Heart left ventricle (tissue), 16 donors: ENCODE measurements at regions not wholly inside any gene's neighbourhood (a gene's known extent, or its start where the extent isn't known, plus 50 kb on each side); places are given as distances from the start of the nearest gene placed in this dataset.

ENCODE experiments used
- ATAC-seq, 4 donors: fragments of 200-7000 bp; cut with Tn5 transposase; one replicate each; pipeline ENCODE4 v1.9.1; 2020 to 2022; ENCODE audit warnings: moderate library complexity in 4 of 4, mild to moderate bottlenecking in 3 of 4, moderate number of reproducible peaks in 1 of 4
- DNase-seq, 5 donors: peaks; one replicate each; pipeline ENCODE4 v3.0.0-alpha.2; 2020
- H3K27ac ChIP-seq, 12 donors: fragments of 200-600 bp; sonication (generic) in 4 of 12; one replicate each; pipeline versions ENCODE4 v1.5.0 to v1.8.0; 2016 to 2022; ENCODE audit warnings: mild to moderate bottlenecking in 2 of 12
- H3K27me3 ChIP-seq, 9 donors: fragments of 200-600 bp; sonication (generic) in 2 of 9; one replicate each; pipeline versions ENCODE4 v1.5.1 to v1.8.0; 2016 to 2022; ENCODE audit warnings: mild to moderate bottlenecking in 3 of 9
- H3K36me3 ChIP-seq, 9 donors: fragments of 200-600 bp; sonication (generic) in 2 of 9; one replicate each; pipeline versions ENCODE4 v1.5.0 to v1.8.0; 2018 to 2022; ENCODE audit warnings: mild to moderate bottlenecking in 2 of 9
- H3K4me1 ChIP-seq, 12 donors: fragments of 200-600 bp; sonication (generic) in 4 of 12; one replicate each; pipeline versions ENCODE4 v1.5.0 to v1.8.0; 2016 to 2022; ENCODE audit warnings: mild to moderate bottlenecking in 3 of 12
- H3K4me3 ChIP-seq, 12 donors: fragments of 200-600 bp; sonication (generic) in 4 of 12; one replicate each; pipeline versions ENCODE4 v1.5.0 to v1.8.0; 2017 to 2022; ENCODE audit warnings: mild to moderate bottlenecking in 9 of 12, moderate library complexity in 4 of 12
- H3K9me3 ChIP-seq, 12 donors: fragments of 200-600 bp; sonication (generic) in 4 of 12; one replicate each; pipeline versions ENCODE4 v1.5.0 to v1.8.0; 2016 to 2022; ENCODE audit warnings: mild to moderate bottlenecking in 1 of 12
- CTCF ChIP-seq, 12 donors: fragments of 200-600 bp; sonication (generic) in 4 of 12; IDR thresholded peaks; one replicate each; pipeline versions ENCODE4 v1.5.0 to v1.8.0; 2018 to 2022; ENCODE audit warnings: antibody characterized with exemption in 12 of 12, mild to moderate bottlenecking in 5 of 12
- POLR2A ChIP-seq, 2 donors: fragments of 450-650 bp; IDR thresholded peaks; one replicate each; pipeline ENCODE4 v1.6.1; 2017; ENCODE audit warnings: antibody characterized with exemption in 2 of 2, mild to moderate bottlenecking in 2 of 2, moderate library complexity in 2 of 2
- WGBS, 4 donors: extraction: QIAGEN DNeasy Blood & Tissue Kit in 2 of 4; methylation state at CpG; one replicate each; pipeline versions ENCODE4 v1.1.5 to v1.1.7; 2013 to 2018; 5-methylcytosine and 5-hydroxymethylcytosine counted together
- intact Hi-C, 10 donors: fragments of 100-400 bp; cut with DNase I; formaldehyde crosslinking; loops; one replicate each; pipeline versions ENCODE4 v1.11.1 to v1.14.2; 2022
- donor health status: ischemic (EF 13 %, LVEDD 7.1; RV severe dilation, severe dysfunction).
- donor health status: healthy with polysubstance abuse.
- donor health status: DM: no; HTN: yes; CAD: no.
- donor health status: DM: no; HTN: no; CAD: no.
- donor health status: ischemic (EF 25% LVEDD 6.9; RV normal size, moderate dysfunction).
- donor health status: ischemic (EF 25% LVEDD 5.7; RV mildly dilated, moderate dysfunction).
- donor health status: healthy.
- donor health status: DM: yes; HTN: yes; CAD: no.
- donor health status: ischemic (EF 35%, LVEDD 5.7; RV mildly dilated, moderate dysfunction).
- donor health status: nonischemic (EF 11% LVEDD 7.7; RV severe dilation, severe dysfunction).
- donor health status: DM: yes; HTN: yes; CAD: no.
- donor health status: PGD.
- donor health status: ischemic (EF 29% LVEDD 5.4; RV normal size, mild dysfunction).
- donor health status: nonischemic (EF 23%, LVEDD 6.1; RV moderate dilation, normal function).

- H3K4me1 ChIP-seq: no peaks in the 10 kb centered on the region
- H3K9me3 ChIP-seq: no peaks in the 10 kb centered on the region
- DNase-seq (no peak), ATAC-seq (no peak)
- H3K27ac ChIP-seq: no peak overlapping the region
- 52 to 61% (median 59%) methylated on average over 6 of the region's 6 CpGs for WGBS, 4 donors
- no peak overlapping the region for H3K4me3 ChIP-seq
- H3K27me3 ChIP-seq: peaks cover 0 to 5% (median 0%) of the 10 kb centered on the region in 9 donors
- no peak for TF ChIP-seq POLR2A (IDR thresholded peaks at IDR 0.05)
- TF ChIP-seq CTCF (IDR thresholded peaks at IDR 0.05): no peak
- H3K36me3 ChIP-seq: no peaks in the 10 kb centered on the region
- intact Hi-C loops: no loop called here
These were observed 702.8 kb downstream of the VRK1 start for GRCh38 chr14:97499790-97500481.

- H3K27me3 ChIP-seq: no peaks in the 10 kb centered on the region
- no peaks in the 10 kb centered on the region for H3K4me1 ChIP-seq
- no peak overlapping the region for H3K27ac ChIP-seq
- no peaks in the 10 kb centered on the region for H3K36me3 ChIP-seq
- intact Hi-C loops: no loop called here
- H3K9me3 ChIP-seq: no peaks in the 10 kb centered on the region
- 26 to 76% (median 39%) methylated on average over 2 of the region's 2 CpGs for WGBS, 4 donors
- ATAC-seq: no peak
- TF ChIP-seq CTCF (IDR thresholded peaks at IDR 0.05): no peak
- no peak for TF ChIP-seq POLR2A (IDR thresholded peaks at IDR 0.05)
- H3K4me3 ChIP-seq: no peak overlapping the region
- no peak for DNase-seq
These were observed 709.4 kb downstream of the VRK1 start for GRCh38 chr14:97506626-97507025.

GRCh38 chr14:97513891-97514290 lies 716.7 kb downstream of the VRK1 start:
- TF ChIP-seq POLR2A (IDR thresholded peaks at IDR 0.05) (no peak), CTCF (IDR thresholded peaks at IDR 0.05) (no peak)
- intact Hi-C loops: no loop called here
- no peaks in the 10 kb centered on the region for H3K27me3 ChIP-seq
- no peak overlapping the region for H3K27ac ChIP-seq
- 80 to 81% (median 80%) methylated on average over 5 of the region's 5 CpGs for WGBS, 4 donors
- H3K9me3 ChIP-seq: no peaks in the 10 kb centered on the region
- H3K4me1 ChIP-seq: no peaks in the 10 kb centered on the region
- no peak for DNase-seq
- ATAC-seq: no peak
- no peaks in the 10 kb centered on the region for H3K36me3 ChIP-seq
- no peak overlapping the region for H3K4me3 ChIP-seq

- Histone ChIP-seq H3K9me3 (peaks cover 0 to 2% (median 0%) of the 10 kb centered on the region in 12 donors), H3K27me3 (no peaks in the 10 kb centered on the region), H3K4me3 (no peak overlapping the region), H3K4me1 (no peaks in the 10 kb centered on the region), H3K36me3 (no peaks in the 10 kb centered on the region), H3K27ac (no peak overlapping the region)
- WGBS, 4 donors: 63 to 70% (median 65%) methylated on average over 5 of the region's 5 CpGs
- no peak for ATAC-seq
- intact Hi-C loops: no loop called here
- no peak for TF ChIP-seq CTCF (IDR thresholded peaks at IDR 0.05)
- TF ChIP-seq POLR2A (IDR thresholded peaks at IDR 0.05): no peak
- DNase-seq: no peak
These were observed 720.5 kb downstream of the VRK1 start for GRCh38 chr14:97517566-97518234.
